H1 (cell line): ENCODE measurements at regions not wholly inside any gene's neighbourhood (a gene's known extent, or its start where the extent isn't known, plus 50 kb on each side); places are given as distances from the start of the nearest gene placed in this dataset.

Source experiments
- CTCF ChIA-PET: fragments of 300-600 bp; sonication (Branson Sonifier 250); formaldehyde crosslinking; loops from one replicate; lab custom pipeline; 2021; ENCODE audit not compliant: partially characterized antibody; lab: Charles Lee
- POLR2A ChIA-PET: fragments of 300-600 bp; sonication (Branson Sonifier 250); formaldehyde crosslinking; loops from one replicate; lab custom pipeline; 2021; ENCODE audit warnings: inconsistent platforms; ENCODE audit not compliant: partially characterized antibody; lab: Charles Lee
- DNase-seq, 2 experiments: peaks; one replicate each; pipeline versions ENCODE4 v3.0.0 to v3.0.0-alpha.2; 2010 to 2022; ENCODE audit warnings: low spot score in 2 of 2, low read depth in 1 of 2, mixed read lengths in 1 of 2
- FAIRE-seq: peaks from 2 replicates; lab custom pipeline; 2011; peaks lifted over from hg19 to GRCh38; lab: Jason Lieb, UNC
- H2AFZ ChIP-seq: 2 replicates; pipeline ENCODE4 v1.8.1; 2012; ENCODE audit warnings: low read length, inconsistent platforms
- H2AK5ac ChIP-seq: 2 replicates; pipeline ENCODE4 v1.6.1; 2013; ENCODE audit warnings: low read depth, low read length
- H2BK120ac ChIP-seq: replicated peaks from 2 replicates; pipeline ENCODE3; 2013; ENCODE audit warnings: low read depth, low read length, inconsistent platforms
- H2BK12ac ChIP-seq: 2 replicates; pipeline ENCODE4 v1.6.1; 2013; ENCODE audit warnings: low read depth, low read length
- H2BK15ac ChIP-seq: 2 replicates; pipeline ENCODE4 v1.6.1; 2013; ENCODE audit warnings: low read length
- H2BK20ac ChIP-seq: 2 replicates; pipeline ENCODE4 v1.6.1; 2013; ENCODE audit warnings: low read length
- H2BK5ac ChIP-seq: 2 replicates; pipeline ENCODE4 v1.6.1; 2013; ENCODE audit warnings: low read depth, low read length
- H3K14ac ChIP-seq: 2 replicates; pipeline ENCODE4 v1.6.1; 2013; ENCODE audit warnings: inconsistent platforms; ENCODE audit not compliant: insufficient read length
- H3K18ac ChIP-seq: 2 replicates; pipeline ENCODE4 v1.6.1; 2013; ENCODE audit warnings: low read length; ENCODE audit errors: extremely low read depth
- H3K23ac ChIP-seq: 2 replicates; pipeline ENCODE4 v1.6.1; 2013; ENCODE audit warnings: inconsistent platforms; ENCODE audit not compliant: insufficient read length
- H3K23me2 ChIP-seq: 2 replicates; pipeline ENCODE4 v1.6.1; 2013; ENCODE audit warnings: low read depth, low read length
- H3K27ac ChIP-seq: 2 replicates; pipeline ENCODE4 v1.6.1; 2011; ENCODE audit warnings: low read depth, low read length, inconsistent platforms
- H3K27me3 ChIP-seq, 4 experiments: replicated peaks in 1 of 4; 1 replicate in 1 of 4; 2 replicates in 3 of 4; pipeline versions ENCODE4 v1.6.1 to v1.8.1; 2011 to 2013; ENCODE audit warnings: low read length in 3 of 4, mild to moderate bottlenecking in 3 of 4, inconsistent platforms in 2 of 4, mixed read lengths in 2 of 4, moderate library complexity in 1 of 4; ENCODE audit not compliant: control insufficient read depth in 3 of 4, insufficient read depth in 3 of 4; ENCODE audit errors: extremely low read depth in 1 of 4
- H3K36me3 ChIP-seq, 4 experiments: 2 replicates each; pipeline versions ENCODE4 v1.6.1 to v1.8.1; 2011 to 2013; ENCODE audit warnings: mild to moderate bottlenecking in 4 of 4, low read length in 3 of 4, moderate library complexity in 2 of 4, control low read depth in 1 of 4, inconsistent platforms in 1 of 4; ENCODE audit not compliant: insufficient read depth in 4 of 4, control insufficient read depth in 2 of 4
- H3K4ac ChIP-seq: replicated peaks from 2 replicates; pipeline ENCODE3; 2013; ENCODE audit warnings: low read length, low read depth, mixed read lengths, inconsistent platforms; ENCODE audit not compliant: insufficient read length
- H3K4me1 ChIP-seq, 4 experiments: replicated peaks in 1 of 4; 1 replicate in 1 of 4; 2 replicates in 3 of 4; pipeline versions ENCODE4 v1.6.1 to v1.8.1; 2011 to 2013; ENCODE audit warnings: low read length in 3 of 4, inconsistent platforms in 2 of 4, mixed read lengths in 1 of 4; ENCODE audit not compliant: insufficient read depth in 4 of 4, control insufficient read depth in 3 of 4
- H3K4me2 ChIP-seq, 2 experiments: 2 replicates each; pipeline versions ENCODE4 v1.6.1 to v1.8.1; 2011 to 2013; ENCODE audit warnings: low read depth in 2 of 2, low read length in 2 of 2, control low read depth in 1 of 2, inconsistent platforms in 1 of 2, mild to moderate bottlenecking in 1 of 2; ENCODE audit not compliant: insufficient read depth in 1 of 2
- H3K4me3 ChIP-seq, 4 experiments: fragments of 200-600, 300-600 bp in 1 of 4; sonication (generic), shearing (Covaris generic), sonication (Bioruptor Twin) in 1 of 4; 2 replicates each; pipeline versions ENCODE4 v1.5.1 to v1.8.1; 2011 to 2016; ENCODE audit warnings: low read length in 4 of 4, low read depth in 3 of 4, control low read depth in 2 of 4, inconsistent platforms in 2 of 4, mild to moderate bottlenecking in 2 of 4, mixed read lengths in 1 of 4, moderate library complexity in 1 of 4; ENCODE audit not compliant: insufficient read depth in 2 of 4; ENCODE audit errors: extremely low read depth in 1 of 4
- H3K56ac ChIP-seq: replicated peaks from 2 replicates; pipeline ENCODE3; 2013; ENCODE audit warnings: low read depth, mild to moderate bottlenecking, mixed read lengths, low read length, inconsistent platforms; ENCODE audit not compliant: insufficient read length
- H3K79me1 ChIP-seq: 2 replicates; pipeline ENCODE4 v1.6.1; 2013; ENCODE audit warnings: low read depth, low read length, control low read depth
- H3K79me2 ChIP-seq, 2 experiments: 2 replicates each; pipeline versions ENCODE4 v1.6.1 to v1.8.1; 2012 to 2013; ENCODE audit warnings: low read length in 2 of 2, mild to moderate bottlenecking in 2 of 2, inconsistent platforms in 1 of 2; ENCODE audit not compliant: insufficient read depth in 2 of 2, control insufficient read depth in 1 of 2
- H3K9ac ChIP-seq, 4 experiments: replicated peaks in 1 of 4; 1 replicate in 1 of 4; 2 replicates in 3 of 4; pipeline versions ENCODE4 v1.6.1 to v1.8.1; 2011 to 2013; ENCODE audit warnings: low read depth in 3 of 4, low read length in 3 of 4, control low read depth in 2 of 4, mild to moderate bottlenecking in 2 of 4, moderate library complexity in 2 of 4, inconsistent platforms in 1 of 4; ENCODE audit errors: extremely low read depth in 1 of 4
- H3K9me3 ChIP-seq, 2 experiments: 2 replicates each; pipeline versions ENCODE4 v1.6.1 to v1.8.1; 2012 to 2013; ENCODE audit warnings: mild to moderate bottlenecking in 2 of 2, moderate library complexity in 2 of 2, control low read depth in 1 of 2, inconsistent platforms in 1 of 2, low read depth in 1 of 2, low read length in 1 of 2, mixed read lengths in 1 of 2; ENCODE audit not compliant: insufficient read depth in 2 of 2
- H4K20me1 ChIP-seq, 2 experiments: replicated peaks in 1 of 2; 2 replicates each; pipeline versions ENCODE3 to v1.8.1; 2011 to 2013; ENCODE audit warnings: inconsistent platforms in 2 of 2, low read length in 2 of 2, mild to moderate bottlenecking in 1 of 2; ENCODE audit not compliant: insufficient read depth in 2 of 2, control insufficient read depth in 1 of 2
- H4K5ac ChIP-seq: 2 replicates; pipeline ENCODE4 v1.6.1; 2013; ENCODE audit warnings: low read length, low read depth, mixed read lengths, inconsistent platforms; ENCODE audit not compliant: insufficient read length
- H4K8ac ChIP-seq: 2 replicates; pipeline ENCODE4 v1.8.0; 2013; ENCODE audit warnings: mild to moderate bottlenecking, moderate library complexity, low read length, inconsistent platforms; ENCODE audit not compliant: insufficient read depth; ENCODE audit errors: extremely low read depth
- H4K91ac ChIP-seq: replicated peaks from 2 replicates; pipeline ENCODE3; 2013; ENCODE audit warnings: low read length, mixed read lengths, inconsistent platforms; ENCODE audit not compliant: insufficient read length
- BRCA1 ChIP-seq: IDR thresholded peaks from 2 replicates; pipeline ENCODE4 v1.6.1; 2012; ENCODE audit warnings: low read depth, low read length, improper control_type of control experiment
- CHD2 ChIP-seq: IDR thresholded peaks from 2 replicates; pipeline ENCODE4 v1.6.1; 2012; ENCODE audit warnings: low read length, improper control_type of control experiment
- GABPA ChIP-seq: IDR thresholded peaks from 2 replicates; pipeline ENCODE4 v1.6.1; 2011; ENCODE audit warnings: mild to moderate bottlenecking, low read length, moderate library complexity, borderline replicate concordance; ENCODE audit not compliant: insufficient read depth
- KDM1A ChIP-seq: fragments of 200-600, 300-600 bp; sonication (generic); IDR thresholded peaks from 2 replicates; pipeline ENCODE4 v1.7.1; 2016; ENCODE audit warnings: mild to moderate bottlenecking, low read length, borderline replicate concordance
- NANOG ChIP-seq: IDR thresholded peaks from 2 replicates; pipeline ENCODE4 v1.6.1; 2011; ENCODE audit warnings: low read length, low read depth, mild to moderate bottlenecking, inconsistent platforms; ENCODE audit not compliant: insufficient read depth, poor library complexity, severe bottlenecking
- PHF8 ChIP-seq: fragments of 200-600 bp; sonication (generic); conservative IDR thresholded peaks from 2 replicates; pipeline ENCODE4 v1.7.1; 2012; ENCODE audit warnings: low read depth, mild to moderate bottlenecking, inconsistent platforms, low read length, moderate library complexity
- RAD21 ChIP-seq, 2 experiments: IDR thresholded peaks in 1 of 2; conservative IDR thresholded peaks in 1 of 2; 2 replicates each; pipeline ENCODE4 v1.6.1; 2011; ENCODE audit warnings: low read depth in 2 of 2, low read length in 2 of 2, improper control_type of control experiment in 1 of 2, inconsistent platforms in 1 of 2, mild to moderate bottlenecking in 1 of 2, moderate library complexity in 1 of 2
- SP2 ChIP-seq: IDR thresholded peaks from 2 replicates; pipeline ENCODE4 v1.6.1; 2012; ENCODE audit warnings: mild to moderate bottlenecking, low read length, inconsistent platforms
- TBP ChIP-seq: IDR thresholded peaks from 2 replicates; pipeline ENCODE4 v1.6.1; 2011; ENCODE audit warnings: low read depth, low read length, improper control_type of control experiment
- TEAD4 ChIP-seq: IDR thresholded peaks from 2 replicates; pipeline ENCODE4 v1.6.1; 2012; ENCODE audit warnings: low read depth, low read length, inconsistent platforms, mixed read lengths
- YY1 ChIP-seq: IDR thresholded peaks from 2 replicates; pipeline ENCODE4 v1.6.1; 2011; ENCODE audit warnings: low read depth, mild to moderate bottlenecking, low read length
- WGBS, 2 experiments: shearing (Covaris generic) in 1 of 2; methylation state at CpG; one replicate each; pipeline versions ENCODE4 v1.1.6 to v1.1.7; 2013 to 2015; ENCODE audit warnings: low lambda C conversion rate in 2 of 2, mixed read lengths in 2 of 2, inconsistent platforms in 1 of 2, low coverage in 1 of 2, missing lambda C conversion rate in 1 of 2; ENCODE audit not compliant: insufficient replicate concordance in 2 of 2, insufficient coverage in 1 of 2, insufficient read length in 1 of 2; ENCODE audit errors: extremely low coverage in 1 of 2, missing lambda C conversion rate in 1 of 2; 5-methylcytosine and 5-hydroxymethylcytosine counted together
- TF ChIP-seq, protein P1 (sequence below): IDR thresholded peaks from 2 replicates; pipeline ENCODE4 v1.6.1; 2012; ENCODE audit warnings: low read length, inconsistent platforms

DNA sequence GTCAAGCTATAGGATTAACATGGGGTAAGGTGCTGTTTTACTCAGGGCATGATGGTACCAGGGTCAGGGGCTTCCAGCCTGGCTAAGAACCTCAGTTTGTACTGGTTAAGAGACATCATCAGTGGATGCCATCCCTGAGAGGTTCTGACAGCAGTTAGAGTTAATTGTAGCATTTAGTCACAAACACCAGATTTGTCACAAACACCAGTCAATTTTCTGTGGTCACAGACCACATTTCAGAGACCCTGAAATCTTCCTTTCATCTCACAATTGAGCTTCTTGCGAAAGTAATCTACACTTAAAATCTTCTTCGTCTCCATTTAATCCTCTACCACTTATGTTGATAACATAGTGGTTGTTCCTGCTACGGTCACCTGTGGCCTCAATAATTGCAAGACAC, 143.0 kb upstream of the EGLN3 start:
- no peaks in the 10 kb centered on the region; a peak in 1 of 7 replicates for H3K4me1 ChIP-seq
- H4K8ac ChIP-seq, result no peak overlapping the region
- no peak for FAIRE-seq
- H3K9me3 ChIP-seq, result no peaks in the 10 kb centered on the region
- no peaks in the 10 kb centered on the region for H4K20me1 ChIP-seq
- H3K18ac ChIP-seq, result no peak overlapping the region
- no peak overlapping the region for H3K23ac ChIP-seq
- 87 to 100% methylated on average over 2 to 3 of the region's 3 CpGs for WGBS, 2 experiments
- H3K4me3 ChIP-seq, result no peak overlapping the region
- ChIA-PET CTCF (interaction anchor here (0.6 to 6.4 kb wide), 12 partner anchors 10 to 1115 kb away, joined by 3 to 80 read pairs (median 4); no protein-coding TSS in a partner anchor), POLR2A (no interaction called here)
- H4K5ac ChIP-seq, result no peak overlapping the region
- H2BK120ac ChIP-seq, result no peak overlapping the region
- H3K56ac ChIP-seq, result no peak overlapping the region
- no peak overlapping the region for H2AFZ ChIP-seq
- no peak overlapping the region for H3K4me2 ChIP-seq
- H3K23me2 ChIP-seq, result no peaks in the 10 kb centered on the region
- no peak overlapping the region for H4K91ac ChIP-seq
- no peak overlapping the region for H2AK5ac ChIP-seq
- H3K14ac ChIP-seq, result no peak overlapping the region
- H3K79me2 ChIP-seq, result no peaks in the 10 kb centered on the region
- H3K27me3 ChIP-seq, result no peaks in the 10 kb centered on the region
- H2BK20ac ChIP-seq, result no peak overlapping the region
- no peak overlapping the region for H2BK12ac ChIP-seq
- H3K36me3 ChIP-seq, result no peaks in the 10 kb centered on the region
- no peak overlapping the region for H2BK5ac ChIP-seq
- H3K79me1 ChIP-seq, result no peaks in the 10 kb centered on the region
- no peak for DNase-seq
- H3K4ac ChIP-seq, result no peak overlapping the region
- no peak overlapping the region for H3K9ac ChIP-seq
- no peak overlapping the region for H2BK15ac ChIP-seq
- no peak overlapping the region for H3K27ac ChIP-seq
- TF ChIP-seq, protein P1, sequence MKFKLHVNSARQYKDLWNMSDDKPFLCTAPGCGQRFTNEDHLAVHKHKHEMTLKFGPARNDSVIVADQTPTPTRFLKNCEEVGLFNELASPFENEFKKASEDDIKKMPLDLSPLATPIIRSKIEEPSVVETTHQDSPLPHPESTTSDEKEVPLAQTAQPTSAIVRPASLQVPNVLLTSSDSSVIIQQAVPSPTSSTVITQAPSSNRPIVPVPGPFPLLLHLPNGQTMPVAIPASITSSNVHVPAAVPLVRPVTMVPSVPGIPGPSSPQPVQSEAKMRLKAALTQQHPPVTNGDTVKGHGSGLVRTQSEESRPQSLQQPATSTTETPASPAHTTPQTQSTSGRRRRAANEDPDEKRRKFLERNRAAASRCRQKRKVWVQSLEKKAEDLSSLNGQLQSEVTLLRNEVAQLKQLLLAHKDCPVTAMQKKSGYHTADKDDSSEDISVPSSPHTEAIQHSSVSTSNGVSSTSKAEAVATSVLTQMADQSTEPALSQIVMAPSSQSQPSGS, result no peak
- TF ChIP-seq TEAD4, result no peak
- no peak for TF ChIP-seq PHF8
- no peak for TF ChIP-seq TBP
- no peak for TF ChIP-seq KDM1A
- no peak for TF ChIP-seq GABPA
- TF ChIP-seq SP2, result no peak
- TF ChIP-seq CHD2, result no peak
- TF ChIP-seq NANOG, result no peak
- no peak for TF ChIP-seq RAD21 (IDR thresholded peaks at IDR 0.05 in 1 of 2, conservative IDR thresholded peaks at IDR 0.05 in 1 of 2; ENCODE audit: low read depth in 2 of 2, low read length in 2 of 2)
- TF ChIP-seq BRCA1, result no peak
- TF ChIP-seq YY1, result no peak
